Stimulated activated CD4-positive, alpha-beta T cell treated with anti-CD3 and anti-CD28 coated beads, Interleukin-1b, Interleukin-23, amount 100 ng/mL, for 24 hours (primary cell): ENCODE measurements at regions not wholly inside any gene's neighbourhood (a gene's known extent, or its start where the extent isn't known, plus 50 kb on each side); places are given as distances from the start of the nearest gene placed in this dataset.
"Not testable (repeated sequence)": the region's sequence is repeated elsewhere in the genome, so short reads cannot be mapped to it uniquely, and the experiment has no call there.

Source experiments
- DNase-seq, 4 experiments: peaks; one replicate each; pipeline ENCODE4 v3.0.0-alpha.2; 2020; ENCODE audit warnings: low read depth in 4 of 4, low spot score in 1 of 4

GRCh38 chr17:77635176-77635575 lies 323.3 kb upstream of the TNRC6C start:
- DNase-seq, result no peak

GRCh38 chr17:77635785-77636184 lies 322.7 kb upstream of the TNRC6C start:
- DNase-seq, result not testable (repeated sequence)

- DNase-seq, result no peak
Observed at GRCh38 chr17:77636835-77637817, 321.4 kb upstream of the TNRC6C start.

- DNase-seq, result no peak
Observed at GRCh38 chr17:77637818-77638575, 320.5 kb upstream of the TNRC6C start.

GRCh38 chr17:77640252-77640651 lies 318.3 kb upstream of the TNRC6C start:
- DNase-seq, result no peak

GRCh38 chr17:77640916-77641605 lies 317.4 kb upstream of the TNRC6C start:
- no peak for DNase-seq

GRCh38 chr17:77641718-77642117 lies 316.8 kb upstream of the TNRC6C start:
- no peak for DNase-seq

GRCh38 chr17:77644181-77645071 lies 314.1 kb upstream of the TNRC6C start:
- DNase-seq, result no peak

GRCh38 chr17:77645072-77646045 lies 313.1 kb upstream of the TNRC6C start:
- DNase-seq, result peak in 2 of 4 experiments; percentile 25 to 54

- DNase-seq, result no peak
Observed at GRCh38 chr17:77646046-77646430, 312.5 kb upstream of the TNRC6C start.

- no peak for DNase-seq
Observed at GRCh38 chr17:77647531-77647930, 311.0 kb upstream of the TNRC6C start.

- DNase-seq, result no peak
Observed at GRCh38 chr17:77649717-77650211, 308.7 kb upstream of the TNRC6C start.

GRCh38 chr17:77651988-77652387 lies 306.5 kb upstream of the TNRC6C start:
- no peak for DNase-seq

- DNase-seq, result no peak
Observed at GRCh38 chr17:77654296-77654695, 304.2 kb upstream of the TNRC6C start.

- DNase-seq, result no peak
Observed at GRCh38 chr17:77654850-77655249, 303.7 kb upstream of the TNRC6C start.

- no peak for DNase-seq
Observed at GRCh38 chr17:77656054-77656453, 302.4 kb upstream of the TNRC6C start.

GRCh38 chr17:77657839-77658238 lies 300.7 kb upstream of the TNRC6C start:
- no peak for DNase-seq

GRCh38 chr17:77660524-77660923 lies 298.0 kb upstream of the TNRC6C start:
- DNase-seq, result no peak

GRCh38 chr17:77662833-77663232 lies 295.7 kb upstream of the TNRC6C start:
- DNase-seq, result no peak
